GM19239 (cell line): ENCODE measurements at regions not wholly inside any gene's neighbourhood (a gene's known extent, or its start where the extent isn't known, plus 50 kb on each side); places are given as distances from the start of the nearest gene placed in this dataset.

Source experiments
- DNase-seq: peaks from one replicate; pipeline ENCODE4 v3.0.0; 2011; ENCODE audit warnings: low spot score; ENCODE audit not compliant: insufficient read length
- FAIRE-seq: peaks from 2 replicates; lab custom pipeline; 2011; peaks lifted over from hg19 to GRCh38; lab: Jason Lieb, UNC

- no peak for DNase-seq
- FAIRE-seq: no peak
Observed at GRCh38 chr12:115261691-115262398, 577.9 kb upstream of the TBX3 start.

GRCh38 chr12:115260762-115261675 is 577.0 kb upstream of the TBX3 start:
- no peak for FAIRE-seq
- no peak for DNase-seq

GRCh38 chr12:115259968-115260747 is 576.2 kb upstream of the TBX3 start:
- no peak for DNase-seq
- no peak for FAIRE-seq

- DNase-seq (no peak), FAIRE-seq (no peak)
Observed at GRCh38 chr12:115257791-115258190, 573.8 kb upstream of the TBX3 start.

- no peak for FAIRE-seq
Observed at GRCh38 chr12:115255962-115256361, 572.0 kb upstream of the TBX3 start.

GRCh38 chr12:115255257-115255656 is 571.3 kb upstream of the TBX3 start:
- FAIRE-seq: no peak

More at GRCh38 chr12:115255962-115256361, 572.0 kb upstream of the TBX3 start:
- DNase-seq: no peak

GRCh38 chr12:115253049-115253448 is 569.1 kb upstream of the TBX3 start:
- DNase-seq: no peak
- FAIRE-seq: no peak

More at GRCh38 chr12:115255257-115255656, 571.3 kb upstream of the TBX3 start:
- DNase-seq: no peak

- no peak for DNase-seq
- no peak for FAIRE-seq
Observed at GRCh38 chr12:115251727-115252126, 567.8 kb upstream of the TBX3 start.

GRCh38 chr12:115249671-115250278 is 565.8 kb upstream of the TBX3 start:
- no peak for DNase-seq
- FAIRE-seq: no peak

- no peak for FAIRE-seq
- no peak for DNase-seq
Observed at GRCh38 chr12:115245020-115245419, 561.0 kb upstream of the TBX3 start.

GRCh38 chr12:115243933-115244628 is 560.1 kb upstream of the TBX3 start:
- FAIRE-seq: no peak
- DNase-seq: no peak

GRCh38 chr12:115240251-115240650 is 556.3 kb upstream of the TBX3 start:
- no peak for DNase-seq
- FAIRE-seq: no peak

GRCh38 chr12:115235880-115236279 is 551.9 kb upstream of the TBX3 start:
- no peak for DNase-seq
- no peak for FAIRE-seq

GRCh38 chr12:115233891-115234543 is 550.0 kb upstream of the TBX3 start:
- no peak for FAIRE-seq
- no peak for DNase-seq

GRCh38 chr12:115232455-115233156 is 548.6 kb upstream of the TBX3 start:
- no peak for DNase-seq
- FAIRE-seq: no peak

- FAIRE-seq: no peak
- DNase-seq: no peak
Observed at GRCh38 chr12:115230606-115231005, 546.6 kb upstream of the TBX3 start.

GRCh38 chr12:115229517-115229916 is 545.5 kb upstream of the TBX3 start:
- no peak for FAIRE-seq
- DNase-seq: no peak

GRCh38 chr12:115228434-115228833 is 544.5 kb upstream of the TBX3 start:
- FAIRE-seq (no peak), DNase-seq (no peak)
